GM04504 (cell line): ENCODE measurements at regions not wholly inside any gene's neighbourhood (a gene's known extent, or its start where the extent isn't known, plus 50 kb on each side); places are given as distances from the start of the nearest gene placed in this dataset.

Experiments used
- DNase-seq: peaks from one replicate; pipeline ENCODE4 v3.0.0-alpha.2; 2012; ENCODE audit warnings: low read depth

GRCh38 chr16:26295625-26296304 is 604.0 kb downstream of the HS3ST4 start:
- no peak for DNase-seq

- no peak for DNase-seq
These were observed 609.8 kb downstream of the HS3ST4 start for GRCh38 chr16:26301516-26301915.

- no peak for DNase-seq
These were observed 625.1 kb downstream of the HS3ST4 start for GRCh38 chr16:26316683-26317464.

- no peak for DNase-seq
These were observed 626.1 kb downstream of the HS3ST4 start for GRCh38 chr16:26317885-26318284.

GRCh38 chr16:26330654-26331053 is 638.9 kb downstream of the HS3ST4 start:
- DNase-seq: no peak

- no peak for DNase-seq
These were observed 642.7 kb downstream of the HS3ST4 start for GRCh38 chr16:26334218-26335111.

- DNase-seq: no peak
These were observed 643.6 kb downstream of the HS3ST4 start for GRCh38 chr16:26335236-26335853.

GRCh38 chr16:26342621-26343020 is 650.9 kb downstream of the HS3ST4 start:
- no peak for DNase-seq

- DNase-seq: no peak
These were observed 652.5 kb downstream of the HS3ST4 start for GRCh38 chr16:26344240-26344776.

GRCh38 chr16:26344976-26345375 is 653.2 kb downstream of the HS3ST4 start:
- no peak for DNase-seq

GRCh38 chr16:26345966-26346365 is 654.2 kb downstream of the HS3ST4 start:
- DNase-seq: no peak

- DNase-seq: no peak
These were observed 656.3 kb downstream of the HS3ST4 start for GRCh38 chr16:26348095-26348494.

GRCh38 chr16:26360867-26361266 is 669.1 kb downstream of the HS3ST4 start:
- DNase-seq: no peak

GRCh38 chr16:26363581-26363980 is 671.8 kb downstream of the HS3ST4 start:
- DNase-seq: no peak

GRCh38 chr16:26365161-26365940 is 673.6 kb downstream of the HS3ST4 start:
- DNase-seq: no peak

GRCh38 chr16:26371349-26371869 is 679.6 kb downstream of the HS3ST4 start:
- no peak for DNase-seq

GRCh38 chr16:26374279-26374925 is 682.6 kb downstream of the HS3ST4 start:
- no peak for DNase-seq

GRCh38 chr16:26382586-26382985 is 684.1 kb upstream of the C16orf82 start:
- DNase-seq: no peak

GRCh38 chr16:26386096-26386495 is 680.6 kb upstream of the C16orf82 start:
- no peak for DNase-seq

- DNase-seq: no peak
These were observed 674.9 kb upstream of the C16orf82 start for GRCh38 chr16:26391833-26392232.
